Thyroid gland (tissue), 4 donors: ENCODE measurements at regions not wholly inside any gene's neighbourhood (a gene's known extent, or its start where the extent isn't known, plus 50 kb on each side); places are given as distances from the start of the nearest gene placed in this dataset.

Experiments
- DNase-seq, 2 donors: peaks; one replicate each; pipeline ENCODE4 v3.0.0-alpha.2; 2019
- H3K27ac ChIP-seq, 3 donors: fragments of 200-600 bp; sonication (generic); 1 replicate in 2 of 3; 2 replicates in 1 of 3; pipeline ENCODE4 v1.5.1; 2016 to 2019; ENCODE audit warnings: mild to moderate bottlenecking in 1 of 3, moderate library complexity in 1 of 3
- H3K27me3 ChIP-seq: fragments of 200-600 bp; sonication (generic); one replicate; pipeline ENCODE4 v1.5.1; 2019
- H3K36me3 ChIP-seq, 2 donors: fragments of 200-600 bp; sonication (generic); one replicate each; pipeline ENCODE4 v1.5.1; 2016 to 2019
- H3K4me1 ChIP-seq, 2 donors: fragments of 200-600 bp; sonication (generic); one replicate each; pipeline ENCODE4 v1.5.1; 2017 to 2019
- H3K4me3 ChIP-seq, 3 donors: fragments of 200-600 bp; sonication (generic); replicated peaks in 1 of 3; 1 replicate in 2 of 3; 2 replicates in 1 of 3; pipeline ENCODE4 v1.5.1; 2016; ENCODE audit warnings: mild to moderate bottlenecking in 1 of 3
- H3K9me3 ChIP-seq: fragments of 200-600 bp; sonication (generic); one replicate; pipeline ENCODE4 v1.5.1; 2017
- CTCF ChIP-seq, 6 experiments: fragments of 200-600 bp in 3 of 6; fragments of 450-650 bp in 3 of 6; sonication (generic) in 3 of 6; IDR thresholded peaks; one replicate each; pipeline ENCODE4 v1.5.1; 2016 to 2019; ENCODE audit warnings: antibody characterized with exemption in 6 of 6, mild to moderate bottlenecking in 2 of 6, inconsistent platforms in 1 of 6, moderate library complexity in 1 of 6
- POLR2A ChIP-seq, 2 donors: fragments of 450-650 bp; IDR thresholded peaks; one replicate each; pipeline ENCODE4 v1.6.1; 2017; ENCODE audit warnings: antibody characterized with exemption in 2 of 2, mild to moderate bottlenecking in 2 of 2, moderate library complexity in 1 of 2
- WGBS, 2 donors: methylation state at CpG; one replicate each; pipeline ENCODE4 v1.1.5; 2017; 5-methylcytosine and 5-hydroxymethylcytosine counted together
- intact Hi-C: fragments of 100-400 bp; cut with DNase I; formaldehyde crosslinking; loops from one replicate; pipeline ENCODE4 v1.15.1; 2023

- H3K4me1 ChIP-seq: no peaks in the 10 kb centered on the region
- no peaks in the 10 kb centered on the region for H3K9me3 ChIP-seq
- TF ChIP-seq CTCF (IDR thresholded peaks at IDR 0.05) (no peak), POLR2A (IDR thresholded peaks at IDR 0.05) (no peak)
- no peak overlapping the region for H3K4me3 ChIP-seq
- 80 to 82% methylated on average over 1 of the region's 1 CpG for WGBS, 2 donors
- intact Hi-C loops: no loop called here
- no peaks in the 10 kb centered on the region for H3K27me3 ChIP-seq
- H3K27ac ChIP-seq: no peak overlapping the region
- no peak for DNase-seq
- H3K36me3 ChIP-seq: no peaks in the 10 kb centered on the region
These were observed 166.4 kb upstream of the GBE1 start for GRCh38 chr3:81927811-81928210.

- no peaks in the 10 kb centered on the region for H3K36me3 ChIP-seq
- intact Hi-C loops: no loop called here
- no peaks in the 10 kb centered on the region for H3K27me3 ChIP-seq
- no peak overlapping the region for H3K4me3 ChIP-seq
- no peaks in the 10 kb centered on the region for H3K9me3 ChIP-seq
- TF ChIP-seq CTCF (IDR thresholded peaks at IDR 0.05) (no peak), POLR2A (IDR thresholded peaks at IDR 0.05) (no peak)
- H3K27ac ChIP-seq: no peak overlapping the region
- no peak for DNase-seq
- H3K4me1 ChIP-seq: no peaks in the 10 kb centered on the region
These were observed 163.9 kb upstream of the GBE1 start for GRCh38 chr3:81925385-81925784.

- no peak for DNase-seq
- H3K4me3 ChIP-seq: no peak overlapping the region
- WGBS, 2 donors: 92 to 96% methylated on average over 2 of the region's 2 CpGs
- no peaks in the 10 kb centered on the region for H3K9me3 ChIP-seq
- no peaks in the 10 kb centered on the region for H3K36me3 ChIP-seq
- intact Hi-C loops: no loop called here
- H3K4me1 ChIP-seq: no peaks in the 10 kb centered on the region
- H3K27ac ChIP-seq: no peak overlapping the region
- H3K27me3 ChIP-seq: no peaks in the 10 kb centered on the region
- TF ChIP-seq CTCF (IDR thresholded peaks at IDR 0.05) (no peak), POLR2A (IDR thresholded peaks at IDR 0.05) (no peak)
These were observed 161.6 kb upstream of the GBE1 start for GRCh38 chr3:81923038-81923437.

- no peak overlapping the region for H3K4me3 ChIP-seq
- H3K9me3 ChIP-seq: no peaks in the 10 kb centered on the region
- no peak overlapping the region for H3K27ac ChIP-seq
- H3K36me3 ChIP-seq: no peaks in the 10 kb centered on the region
- WGBS, 2 donors: 82 to 91% methylated on average over 1 of the region's 1 CpG
- H3K4me1 ChIP-seq: no peaks in the 10 kb centered on the region
- no peak for DNase-seq
- TF ChIP-seq POLR2A (IDR thresholded peaks at IDR 0.05) (no peak), CTCF (IDR thresholded peaks at IDR 0.05) (no peak)
- H3K27me3 ChIP-seq: no peaks in the 10 kb centered on the region
- intact Hi-C loops: no loop called here
These were observed 161.0 kb upstream of the GBE1 start for GRCh38 chr3:81922404-81922803.

GRCh38 chr3:81920816-81921215 is 159.4 kb upstream of the GBE1 start:
- Histone ChIP-seq H3K36me3 (no peaks in the 10 kb centered on the region), H3K9me3 (no peaks in the 10 kb centered on the region), H3K4me1 (no peaks in the 10 kb centered on the region), H3K27ac (no peak overlapping the region), H3K27me3 (no peaks in the 10 kb centered on the region), H3K4me3 (no peak overlapping the region)
- TF ChIP-seq CTCF (IDR thresholded peaks at IDR 0.05): no peak
- TF ChIP-seq POLR2A (IDR thresholded peaks at IDR 0.05): no peak
- intact Hi-C loops: no loop called here
- WGBS, 2 donors: 63 to 71% methylated on average over 1 of the region's 1 CpG
- no peak for DNase-seq
